HCT116 (cell line): ENCODE measurements at regions not wholly inside any gene's neighbourhood (a gene's known extent, or its start where the extent isn't known, plus 50 kb on each side); places are given as distances from the start of the nearest gene placed in this dataset.

Experiments
- ATAC-seq: fragments of 200-7000 bp; cut with Tn5 transposase; 2 replicates; pipeline ENCODE4 v1.9.1; 2020; ENCODE audit warnings: mild to moderate bottlenecking, moderate library complexity
- BruUV-seq: library from RNA; stranded (reverse); fragments of 400-500 nt; replicated peaks from 2 replicates; lab custom pipeline; 2021; lab: Mats Ljungman, UMichigan
- CTCF ChIA-PET: fragments of 300-600 bp; sonication (Branson Sonifier 250); formaldehyde crosslinking; loops from one replicate; lab custom pipeline; 2021; ENCODE audit warnings: antibody characterized with exemption; lab: Charles Lee
- POLR2A ChIA-PET: fragments of 300-600, 350-600 bp; sonication (Branson Sonifier 250); formaldehyde crosslinking; loops from one replicate; lab custom pipeline; 2021; ENCODE audit warnings: antibody characterized with exemption; lab: Charles Lee
- RAD21 ChIA-PET, 2 experiments: fragments of 300-600 bp; sonication (Branson Sonifier 250); formaldehyde crosslinking; loops; one replicate each; lab custom pipeline; 2023; ENCODE audit warnings: low total read pairs in 2 of 2; ENCODE audit not compliant: uncharacterized antibody in 2 of 2, unreplicated experiment in 2 of 2, low non-redundant PET in 1 of 2; lab: Charles Lee
- DNase-seq: peaks from one replicate; pipeline ENCODE4 v3.0.0-alpha.2; 2010; ENCODE audit warnings: low read depth, low spot score
- H2AFZ ChIP-seq: fragments of 200-600 bp; shearing (Covaris generic), sonication (generic); 2 replicates; pipeline ENCODE4 v1.6.1; 2017; ENCODE audit warnings: low read depth, mixed run types, mixed read lengths, antibody characterized with exemption, low read length; ENCODE audit not compliant: poor library complexity, severe bottlenecking
- H3K27ac ChIP-seq: 2 replicates; pipeline ENCODE4 v1.5.1; 2012; ENCODE audit warnings: low read depth, low read length
- H3K27me3 ChIP-seq: fragments of 200-600 bp; sonication (generic); 2 replicates; pipeline ENCODE4 v1.6.1; 2016; ENCODE audit warnings: mixed run types, low read length, mixed read lengths; ENCODE audit not compliant: insufficient read depth
- H3K36me3 ChIP-seq, 2 experiments: fragments of 200-500 bp in 1 of 2; fragments of 200-600 bp in 1 of 2; sonication (Bioruptor generic) in 1 of 2; sonication (generic) in 1 of 2; 2 replicates each; pipeline versions ENCODE4 v1.5.1 to v1.6.1; 2014 to 2016; ENCODE audit warnings: low read length in 2 of 2, inconsistent platforms in 1 of 2, mixed read lengths in 1 of 2, mixed run types in 1 of 2; ENCODE audit not compliant: insufficient read depth in 2 of 2, control insufficient read depth in 1 of 2
- H3K4me1 ChIP-seq, 2 experiments: fragments of 200-600 bp in 1 of 2; sonication (generic) in 1 of 2; 2 replicates each; pipeline versions ENCODE4 v1.5.1 to v1.6.1; 2012 to 2017; ENCODE audit warnings: low read length in 2 of 2, inconsistent platforms in 1 of 2, mild to moderate bottlenecking in 1 of 2, mixed read lengths in 1 of 2, mixed run types in 1 of 2, moderate library complexity in 1 of 2; ENCODE audit not compliant: insufficient read depth in 2 of 2, control insufficient read depth in 1 of 2
- H3K4me2 ChIP-seq: fragments of 200-600 bp; sonication (generic); 2 replicates; pipeline ENCODE4 v1.6.1; 2017; ENCODE audit warnings: mixed run types, low read length, mixed read lengths
- H3K4me3 ChIP-seq, 2 experiments: fragments of 200-600 bp in 1 of 2; sonication (generic) in 1 of 2; replicated peaks in 1 of 2; 2 replicates each; pipeline ENCODE4 v1.5.1; 2011 to 2016; ENCODE audit warnings: low read length in 2 of 2, control low read depth in 1 of 2, low read depth in 1 of 2, mild to moderate bottlenecking in 1 of 2, mixed read lengths in 1 of 2, mixed run types in 1 of 2
- H3K79me2 ChIP-seq: fragments of 200-600 bp; sonication (generic); 2 replicates; pipeline ENCODE4 v1.6.1; 2017; ENCODE audit warnings: mild to moderate bottlenecking, mixed run types, low read length, moderate library complexity, mixed read lengths; ENCODE audit not compliant: insufficient read depth
- H3K9ac ChIP-seq: fragments of 200-600 bp; sonication (generic); 2 replicates; pipeline ENCODE4 v1.6.1; 2016; ENCODE audit warnings: low read length, mixed read lengths
- H3K9me2 ChIP-seq: fragments of 200-600 bp; sonication (generic), shearing (Covaris generic); 2 replicates; pipeline ENCODE4 v1.6.1; 2017; ENCODE audit warnings: mixed run types, mild to moderate bottlenecking, moderate library complexity; ENCODE audit not compliant: insufficient read depth
- H3K9me3 ChIP-seq, 2 experiments: fragments of 200-500 bp in 1 of 2; fragments of 200-600 bp in 1 of 2; sonication (Bioruptor generic) in 1 of 2; sonication (generic) in 1 of 2; 2 replicates each; pipeline ENCODE4 v1.6.1; 2014 to 2017; ENCODE audit warnings: low read length in 2 of 2, mixed read lengths in 2 of 2, inconsistent platforms in 1 of 2, low read depth in 1 of 2, mild to moderate bottlenecking in 1 of 2, mixed run types in 1 of 2, moderate library complexity in 1 of 2; ENCODE audit not compliant: control insufficient read depth in 1 of 2, insufficient read depth in 1 of 2
- H4K20me1 ChIP-seq: fragments of 200-600 bp; sonication (generic), shearing (Covaris generic); 2 replicates; pipeline ENCODE4 v1.6.1; 2017; ENCODE audit warnings: mixed run types, mild to moderate bottlenecking, moderate library complexity; ENCODE audit not compliant: insufficient read depth
- EGR1 ChIP-seq: IDR thresholded peaks from 2 replicates; pipeline ENCODE4 v1.6.1; 2012; ENCODE audit warnings: low read depth
- EZH2phosphoT487 ChIP-seq: fragments of 200-600 bp; IDR thresholded peaks from 2 replicates; pipeline ENCODE4 v1.6.1; 2018; ENCODE audit warnings: antibody characterized with exemption, borderline replicate concordance
- FOSL1 ChIP-seq: IDR thresholded peaks from 2 replicates; pipeline ENCODE4 v1.6.1; 2012; ENCODE audit warnings: low read depth
- POLR2A ChIP-seq: IDR thresholded peaks from 2 replicates; pipeline ENCODE4 v1.7.0; 2011; ENCODE audit warnings: borderline replicate concordance; ENCODE audit not compliant: insufficient read depth, insufficient read length; ENCODE audit errors: extremely low read depth
- RAD21 ChIP-seq: IDR thresholded peaks from 2 replicates; pipeline ENCODE4 v1.6.1; 2012; ENCODE audit warnings: low read depth, mild to moderate bottlenecking
- SP1 ChIP-seq: IDR thresholded peaks from 2 replicates; pipeline ENCODE4 v1.6.1; 2012; ENCODE audit warnings: low read depth
- TCF7L2 ChIP-seq: IDR thresholded peaks from 2 replicates; pipeline ENCODE4 v1.7.0; 2011; ENCODE audit warnings: borderline replicate concordance, inconsistent platforms; ENCODE audit not compliant: insufficient read depth, insufficient read length; ENCODE audit errors: extremely low read depth
- ZFX ChIP-seq: fragments of 450-650 bp; IDR thresholded peaks from 2 replicates; pipeline ENCODE4 v1.6.1; 2017
- intact Hi-C: fragments of 100-400 bp; cut with micrococcal nuclease; formaldehyde crosslinking; loops from 2 replicates; pipeline ENCODE4 v1.10.0; 2022
- TF ChIP-seq, protein P1 (sequence below): IDR thresholded peaks from 2 replicates; pipeline ENCODE4 v1.6.1; 2011; ENCODE audit warnings: mild to moderate bottlenecking, low read length, moderate library complexity; ENCODE audit not compliant: insufficient replicate concordance; ENCODE audit errors: extremely low read depth
- TF ChIP-seq, protein P2 (sequence below): IDR thresholded peaks from 2 replicates; pipeline ENCODE4 v1.6.1; 2012
- TF ChIP-seq, protein P3 (sequence below): IDR thresholded peaks from 2 replicates; pipeline ENCODE4 v1.6.1; 2012

DNA sequence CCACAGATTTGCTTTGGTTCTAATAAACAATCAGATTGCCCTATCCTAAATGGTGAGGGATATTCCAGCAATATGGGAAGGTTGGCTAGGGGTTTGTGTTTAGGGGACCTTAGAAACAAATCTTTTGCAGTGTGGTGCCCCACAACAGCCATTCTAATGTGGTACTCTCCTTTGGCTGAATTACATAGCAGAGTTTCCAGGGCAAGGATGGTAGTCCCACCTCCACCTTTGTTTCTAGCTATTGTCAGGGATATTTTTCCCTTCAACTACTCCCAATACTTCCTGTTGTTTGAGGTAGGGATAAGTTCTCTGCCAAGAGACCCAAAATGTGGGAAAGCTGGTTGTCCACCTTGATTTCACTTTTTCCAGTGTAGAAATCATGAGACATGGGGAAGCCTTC is 494.7 kb upstream of the CHORDC1 start:
- BruUV-seq: no TSS peak
- Histone ChIP-seq H3K4me3 (no peak overlapping the region), H2AFZ (no peak overlapping the region), H3K27me3 (no peaks in the 10 kb centered on the region), H3K4me2 (no peak overlapping the region), H3K9ac (no peak overlapping the region), H3K79me2 (no peaks in the 10 kb centered on the region), H4K20me1 (no peaks in the 10 kb centered on the region), H3K4me1 (no peaks in the 10 kb centered on the region), H3K9me2 (no peaks in the 10 kb centered on the region), H3K36me3 (no peaks in the 10 kb centered on the region), H3K9me3 (peaks cover 7 to 21% of the 10 kb centered on the region in 2 experiments; a peak in 2 of 4 replicates), H3K27ac (no peak overlapping the region)
- TF ChIP-seq, protein P1, sequence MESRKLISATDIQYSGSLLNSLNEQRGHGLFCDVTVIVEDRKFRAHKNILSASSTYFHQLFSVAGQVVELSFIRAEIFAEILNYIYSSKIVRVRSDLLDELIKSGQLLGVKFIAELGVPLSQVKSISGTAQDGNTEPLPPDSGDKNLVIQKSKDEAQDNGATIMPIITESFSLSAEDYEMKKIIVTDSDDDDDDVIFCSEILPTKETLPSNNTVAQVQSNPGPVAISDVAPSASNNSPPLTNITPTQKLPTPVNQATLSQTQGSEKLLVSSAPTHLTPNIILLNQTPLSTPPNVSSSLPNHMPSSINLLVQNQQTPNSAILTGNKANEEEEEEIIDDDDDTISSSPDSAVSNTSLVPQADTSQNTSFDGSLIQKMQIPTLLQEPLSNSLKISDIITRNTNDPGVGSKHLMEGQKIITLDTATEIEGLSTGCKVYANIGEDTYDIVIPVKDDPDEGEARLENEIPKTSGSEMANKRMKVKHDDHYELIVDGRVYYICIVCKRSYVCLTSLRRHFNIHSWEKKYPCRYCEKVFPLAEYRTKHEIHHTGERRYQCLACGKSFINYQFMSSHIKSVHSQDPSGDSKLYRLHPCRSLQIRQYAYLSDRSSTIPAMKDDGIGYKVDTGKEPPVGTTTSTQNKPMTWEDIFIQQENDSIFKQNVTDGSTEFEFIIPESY: no peak
- TF ChIP-seq TCF7L2: no peak
- no peak for TF ChIP-seq FOSL1
- TF ChIP-seq EGR1: no peak
- TF ChIP-seq POLR2A: no peak
- no peak for TF ChIP-seq ZFX
- TF ChIP-seq, protein P2, sequence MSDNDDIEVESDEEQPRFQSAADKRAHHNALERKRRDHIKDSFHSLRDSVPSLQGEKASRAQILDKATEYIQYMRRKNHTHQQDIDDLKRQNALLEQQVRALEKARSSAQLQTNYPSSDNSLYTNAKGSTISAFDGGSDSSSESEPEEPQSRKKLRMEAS: no peak
- TF ChIP-seq RAD21: no peak
- TF ChIP-seq EZH2phosphoT487: no peak
- TF ChIP-seq, protein P3, sequence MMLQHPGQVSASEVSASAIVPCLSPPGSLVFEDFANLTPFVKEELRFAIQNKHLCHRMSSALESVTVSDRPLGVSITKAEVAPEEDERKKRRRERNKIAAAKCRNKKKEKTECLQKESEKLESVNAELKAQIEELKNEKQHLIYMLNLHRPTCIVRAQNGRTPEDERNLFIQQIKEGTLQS: no peak
- no peak for TF ChIP-seq SP1
- ATAC-seq: no peak
- intact Hi-C loops: no loop called here
- RAD21 ChIA-PET: no interaction called here
- no peak for DNase-seq
- POLR2A ChIA-PET: no interaction called here
- CTCF ChIA-PET: no interaction called here
